Body of pancreas (tissue), 4 donors: ENCODE measurements at regions not wholly inside any gene's neighbourhood (a gene's known extent, or its start where the extent isn't known, plus 50 kb on each side); places are given as distances from the start of the nearest gene placed in this dataset.

Experiments used
- CTCF ChIP-seq, 7 experiments: fragments of 450-650 bp in 4 of 7; fragments of 200-600 bp in 3 of 7; sonication (generic) in 3 of 7; IDR thresholded peaks; one replicate each; pipeline ENCODE4 v1.5.1; 2016 to 2019; ENCODE audit warnings: antibody characterized with exemption in 7 of 7
- POLR2A ChIP-seq, 3 donors: fragments of 450-650 bp; IDR thresholded peaks; one replicate each; pipeline ENCODE4 v1.6.1; 2016; ENCODE audit warnings: antibody characterized with exemption in 3 of 3, mild to moderate bottlenecking in 2 of 3

DNA sequence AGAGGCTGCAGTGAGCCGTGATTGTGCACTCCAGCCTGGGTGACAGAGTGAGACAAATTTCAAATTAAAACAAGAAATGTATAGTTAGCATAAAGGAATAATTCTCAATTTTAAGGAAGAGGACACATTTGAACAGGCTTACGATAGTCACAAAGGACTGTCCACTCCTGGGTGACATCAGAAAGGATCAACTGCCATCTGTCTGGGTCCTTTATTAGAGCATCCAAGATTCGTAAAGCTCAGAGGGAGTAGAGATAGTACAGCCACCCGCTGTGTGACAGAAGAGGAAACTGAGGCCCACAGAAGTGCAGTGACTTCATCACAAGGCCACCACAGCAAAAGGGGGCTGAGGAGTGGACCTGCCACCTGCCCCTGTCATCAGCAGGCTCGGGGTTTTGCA, 149.3 kb upstream of the RBPJ start:
- TF ChIP-seq POLR2A (IDR thresholded peaks at IDR 0.05) (no peak), CTCF (IDR thresholded peaks at IDR 0.05) (no peak)
